ENCODE measurements at regions not wholly inside any gene's neighbourhood (a gene's known extent, or its start where the extent isn't known, plus 50 kb on each side); places are given as distances from the start of the nearest gene placed in this dataset.

DNA sequence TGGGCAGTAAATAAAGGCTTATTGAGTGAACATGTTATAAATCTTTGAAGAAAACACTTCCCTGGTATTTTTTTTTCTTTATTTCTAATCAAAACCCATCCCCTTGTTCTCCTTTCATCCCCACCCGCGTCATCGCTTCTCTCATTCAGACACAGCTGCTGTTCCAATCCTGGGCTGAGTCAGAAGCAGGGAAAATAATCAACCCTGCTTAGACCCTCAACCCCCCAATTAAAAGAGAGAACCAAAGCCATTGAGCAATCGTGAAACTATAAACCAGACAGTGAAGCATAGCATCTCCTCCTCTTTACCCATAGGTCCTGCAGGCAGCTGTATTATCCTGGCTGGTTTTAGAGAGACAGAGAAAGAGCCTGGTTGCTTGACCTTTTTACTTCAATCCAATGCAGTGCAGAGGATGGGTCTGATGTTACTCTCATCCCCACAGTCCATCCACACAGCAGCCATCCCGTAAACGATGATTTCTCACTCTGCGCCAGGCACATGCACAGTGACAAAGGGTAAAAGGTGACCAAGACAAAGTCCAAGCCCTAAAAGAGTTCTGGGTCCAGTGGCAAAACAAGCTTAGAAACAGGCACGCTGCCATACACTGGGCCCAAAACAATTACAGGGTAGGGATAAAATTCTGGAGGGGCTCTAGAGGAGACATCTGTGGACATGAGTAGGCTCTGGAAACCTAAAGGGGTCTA is 238.3 kb downstream of the GALC start (continued):
- TF ChIP-seq NANOG (IDR thresholded peaks at IDR 0.05; ENCODE audit: borderline replicate concordance) (no peak), ZNF114 (CRISPR knock-in tag; IDR thresholded peaks at IDR 0.05) (no peak), ZNF331 (CRISPR knock-in tag; IDR thresholded peaks at IDR 0.05; ENCODE audit: low read depth) (no peak), STAT1 (IDR thresholded peaks at IDR 0.05; ENCODE audit: unreplicated experiment) (no peak), JUNB (IDR thresholded peaks at IDR 0.05; ENCODE audit: unreplicated experiment) (no peak), EZH2 (IDR thresholded peaks at IDR 0.05; ENCODE audit: low read depth, unreplicated experiment) (no peak), POLR2AphosphoS5 (IDR thresholded peaks at IDR 0.05; ENCODE audit: low read depth) (no peak), EZH2phosphoT487 (IDR thresholded peaks at IDR 0.05; ENCODE audit: unreplicated experiment) (no peak)
- TF ChIP-seq, protein P1, sequence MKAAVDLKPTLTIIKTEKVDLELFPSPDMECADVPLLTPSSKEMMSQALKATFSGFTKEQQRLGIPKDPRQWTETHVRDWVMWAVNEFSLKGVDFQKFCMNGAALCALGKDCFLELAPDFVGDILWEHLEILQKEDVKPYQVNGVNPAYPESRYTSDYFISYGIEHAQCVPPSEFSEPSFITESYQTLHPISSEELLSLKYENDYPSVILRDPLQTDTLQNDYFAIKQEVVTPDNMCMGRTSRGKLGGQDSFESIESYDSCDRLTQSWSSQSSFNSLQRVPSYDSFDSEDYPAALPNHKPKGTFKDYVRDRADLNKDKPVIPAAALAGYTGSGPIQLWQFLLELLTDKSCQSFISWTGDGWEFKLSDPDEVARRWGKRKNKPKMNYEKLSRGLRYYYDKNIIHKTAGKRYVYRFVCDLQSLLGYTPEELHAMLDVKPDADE (IDR thresholded peaks at IDR 0.05): no peak
- TF ChIP-seq, protein P2, sequence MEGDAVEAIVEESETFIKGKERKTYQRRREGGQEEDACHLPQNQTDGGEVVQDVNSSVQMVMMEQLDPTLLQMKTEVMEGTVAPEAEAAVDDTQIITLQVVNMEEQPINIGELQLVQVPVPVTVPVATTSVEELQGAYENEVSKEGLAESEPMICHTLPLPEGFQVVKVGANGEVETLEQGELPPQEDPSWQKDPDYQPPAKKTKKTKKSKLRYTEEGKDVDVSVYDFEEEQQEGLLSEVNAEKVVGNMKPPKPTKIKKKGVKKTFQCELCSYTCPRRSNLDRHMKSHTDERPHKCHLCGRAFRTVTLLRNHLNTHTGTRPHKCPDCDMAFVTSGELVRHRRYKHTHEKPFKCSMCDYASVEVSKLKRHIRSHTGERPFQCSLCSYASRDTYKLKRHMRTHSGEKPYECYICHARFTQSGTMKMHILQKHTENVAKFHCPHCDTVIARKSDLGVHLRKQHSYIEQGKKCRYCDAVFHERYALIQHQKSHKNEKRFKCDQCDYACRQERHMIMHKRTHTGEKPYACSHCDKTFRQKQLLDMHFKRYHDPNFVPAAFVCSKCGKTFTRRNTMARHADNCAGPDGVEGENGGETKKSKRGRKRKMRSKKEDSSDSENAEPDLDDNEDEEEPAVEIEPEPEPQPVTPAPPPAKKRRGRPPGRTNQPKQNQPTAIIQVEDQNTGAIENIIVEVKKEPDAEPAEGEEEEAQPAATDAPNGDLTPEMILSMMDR (conservative IDR thresholded peaks at IDR 0.05; ENCODE audit: low read depth in 2 of 2): no peak

DNA sequence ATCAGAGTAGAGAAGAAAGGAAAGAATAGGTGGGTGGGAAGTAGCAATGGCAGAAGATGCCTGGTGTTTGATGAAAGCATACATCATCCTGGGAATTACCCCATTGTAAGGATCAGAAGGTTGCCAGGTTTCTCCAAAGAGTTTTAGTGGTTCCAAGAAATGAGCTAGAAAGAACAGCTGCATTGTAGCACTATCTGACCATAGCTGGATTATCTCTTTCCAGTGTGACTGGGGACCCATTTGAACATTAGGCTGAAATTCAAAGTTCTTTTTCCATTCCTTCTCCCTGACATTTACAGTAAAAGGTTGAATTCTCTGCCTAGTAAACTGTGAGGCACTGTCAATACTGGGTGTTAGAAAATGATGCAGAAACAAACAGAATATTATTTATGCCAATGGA is 244.4 kb downstream of the GALC start:
- no peak overlapping the region for H3K27ac Mint-ChIP-seq
- no peak for TF ChIP-seq STAT1 (IDR thresholded peaks at IDR 0.05; ENCODE audit: unreplicated experiment)
- TF ChIP-seq CREB1 (CRISPR knock-in tag; IDR thresholded peaks at IDR 0.05; ENCODE audit: low read depth): no peak
- TF ChIP-seq, protein P1 (IDR thresholded peaks at IDR 0.05): no peak
- TF ChIP-seq NANOG (IDR thresholded peaks at IDR 0.05; ENCODE audit: borderline replicate concordance): no peak
- TF ChIP-seq ZNF114 (CRISPR knock-in tag; IDR thresholded peaks at IDR 0.05): no peak
- no peak for TF ChIP-seq ZNF331 (CRISPR knock-in tag; IDR thresholded peaks at IDR 0.05; ENCODE audit: low read depth)
- TF ChIP-seq, protein P3, sequence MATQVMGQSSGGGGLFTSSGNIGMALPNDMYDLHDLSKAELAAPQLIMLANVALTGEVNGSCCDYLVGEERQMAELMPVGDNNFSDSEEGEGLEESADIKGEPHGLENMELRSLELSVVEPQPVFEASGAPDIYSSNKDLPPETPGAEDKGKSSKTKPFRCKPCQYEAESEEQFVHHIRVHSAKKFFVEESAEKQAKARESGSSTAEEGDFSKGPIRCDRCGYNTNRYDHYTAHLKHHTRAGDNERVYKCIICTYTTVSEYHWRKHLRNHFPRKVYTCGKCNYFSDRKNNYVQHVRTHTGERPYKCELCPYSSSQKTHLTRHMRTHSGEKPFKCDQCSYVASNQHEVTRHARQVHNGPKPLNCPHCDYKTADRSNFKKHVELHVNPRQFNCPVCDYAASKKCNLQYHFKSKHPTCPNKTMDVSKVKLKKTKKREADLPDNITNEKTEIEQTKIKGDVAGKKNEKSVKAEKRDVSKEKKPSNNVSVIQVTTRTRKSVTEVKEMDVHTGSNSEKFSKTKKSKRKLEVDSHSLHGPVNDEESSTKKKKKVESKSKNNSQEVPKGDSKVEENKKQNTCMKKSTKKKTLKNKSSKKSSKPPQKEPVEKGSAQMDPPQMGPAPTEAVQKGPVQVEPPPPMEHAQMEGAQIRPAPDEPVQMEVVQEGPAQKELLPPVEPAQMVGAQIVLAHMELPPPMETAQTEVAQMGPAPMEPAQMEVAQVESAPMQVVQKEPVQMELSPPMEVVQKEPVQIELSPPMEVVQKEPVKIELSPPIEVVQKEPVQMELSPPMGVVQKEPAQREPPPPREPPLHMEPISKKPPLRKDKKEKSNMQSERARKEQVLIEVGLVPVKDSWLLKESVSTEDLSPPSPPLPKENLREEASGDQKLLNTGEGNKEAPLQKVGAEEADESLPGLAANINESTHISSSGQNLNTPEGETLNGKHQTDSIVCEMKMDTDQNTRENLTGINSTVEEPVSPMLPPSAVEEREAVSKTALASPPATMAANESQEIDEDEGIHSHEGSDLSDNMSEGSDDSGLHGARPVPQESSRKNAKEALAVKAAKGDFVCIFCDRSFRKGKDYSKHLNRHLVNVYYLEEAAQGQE (IDR thresholded peaks at IDR 0.05; ENCODE audit: unreplicated experiment): no peak
- TF ChIP-seq EZH2phosphoT487 (IDR thresholded peaks at IDR 0.05; ENCODE audit: unreplicated experiment): no peak
- no peak for TF ChIP-seq EZH2 (IDR thresholded peaks at IDR 0.05; ENCODE audit: low read depth, unreplicated experiment)
- TF ChIP-seq JUNB (IDR thresholded peaks at IDR 0.05; ENCODE audit: unreplicated experiment): no peak

More for the DNA sequence above, 244.4 kb downstream of the GALC start:
- no peak overlapping the region for H3K4me3 Mint-ChIP-seq
- Histone ChIP-seq H3K4me2 (no peak overlapping the region), H4K20me1 (replicated peaks; ENCODE audit: insufficient read depth) (no peaks in the 10 kb centered on the region), H3K79me2 (replicated peaks; ENCODE audit: insufficient read depth) (no peaks in the 10 kb centered on the region), H3K9me2 (ENCODE audit: insufficient read depth) (no peaks in the 10 kb centered on the region; the same call in 1 of the 2 replicates), H3K4me1 (ENCODE audit: insufficient read depth) (no peaks in the 10 kb centered on the region; the same call in 1 of the 2 replicates), H3F3A (replicated peaks; ENCODE audit: low read depth) (no peaks in the 10 kb centered on the region), H3K4me3 (no peak overlapping the region), H2AFZ (no peak overlapping the region), H3K27me3 (ENCODE audit: insufficient read depth) (no peaks in the 10 kb centered on the region), H3K27ac (ENCODE audit: low read depth) (no peak overlapping the region), H3K36me3 (ENCODE audit: insufficient read depth) (no peaks in the 10 kb centered on the region)
- no peaks in the 10 kb centered on the region for H3K4me1 Mint-ChIP-seq
- H3K36me3 Mint-ChIP-seq (ENCODE audit: low read depth): no peaks in the 10 kb centered on the region
- ATAC-seq (no peak), DNase-seq (ENCODE audit: low spot score) (no peak)
- H3K9me3 Mint-ChIP-seq: no peaks in the 10 kb centered on the region; the same call in 2 of the 3 replicates
- no peaks in the 10 kb centered on the region for H3K27me3 Mint-ChIP-seq (ENCODE audit: insufficient read depth, low read depth, poor library complexity)

Measured in GM23338 (cell line).